Lower leg skin (tissue), 4 donors: ENCODE measurements at regions not wholly inside any gene's neighbourhood (a gene's known extent, or its start where the extent isn't known, plus 50 kb on each side); places are given as distances from the start of the nearest gene placed in this dataset.
A peak's percentile ranks its signal among the peaks of the same experiment; 100 is the strongest.

ENCODE experiments used
- DNase-seq, 2 donors: peaks; one replicate each; pipeline ENCODE4 v3.0.0-alpha.2; 2019; ENCODE audit warnings: low spot score in 2 of 2
- H3K4me3 ChIP-seq: fragments of 200-600 bp; sonication (generic); 2 replicates; pipeline ENCODE4 v1.5.1; 2017; ENCODE audit warnings: mild to moderate bottlenecking, low read depth; ENCODE audit not compliant: poor library complexity, severe bottlenecking
- CTCF ChIP-seq, 3 donors: fragments of 450-650 bp; IDR thresholded peaks; one replicate each; pipeline ENCODE4 v1.5.1; 2016; ENCODE audit warnings: antibody characterized with exemption in 3 of 3, mild to moderate bottlenecking in 3 of 3, moderate library complexity in 2 of 3
- POLR2A ChIP-seq, 2 donors: fragments of 450-650 bp; IDR thresholded peaks; one replicate each; pipeline ENCODE4 v1.6.1; 2016 to 2017; ENCODE audit warnings: antibody characterized with exemption in 2 of 2, mild to moderate bottlenecking in 1 of 2, moderate library complexity in 1 of 2
- WGBS, 2 donors: methylation state at CpG; one replicate each; pipeline ENCODE4 v1.1.5; 2018; 5-methylcytosine and 5-hydroxymethylcytosine counted together
- intact Hi-C: fragments of 100-400 bp; cut with DNase I; formaldehyde crosslinking; loops from one replicate; pipeline ENCODE4 v1.15.0; 2023; ENCODE audit warnings: low total_unique reads

DNA sequence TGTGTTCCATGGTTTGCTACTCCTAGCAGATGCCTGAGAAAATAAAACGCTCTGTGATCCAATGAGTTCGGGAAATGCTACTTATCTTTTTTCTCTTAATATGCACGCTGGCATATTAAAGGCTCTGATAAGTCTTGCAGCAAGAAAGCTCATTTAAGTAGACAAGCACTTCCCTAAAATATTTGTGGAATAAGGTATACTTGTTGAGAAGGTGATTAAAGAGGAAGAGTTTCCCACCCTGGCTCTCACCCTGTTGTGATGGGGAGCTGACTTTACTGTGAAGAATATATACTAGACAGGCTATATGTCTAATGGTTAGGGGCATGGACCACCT, 279.4 kb downstream of the RPS24 start:
- TF ChIP-seq POLR2A (IDR thresholded peaks at IDR 0.05) (no peak), CTCF (IDR thresholded peaks at IDR 0.05) (no peak)
- intact Hi-C loops, result no loop called here
- WGBS, 2 donors, result 91% methylated on average over 3 of the region's 3 CpGs
- no peak for DNase-seq
- no peak overlapping the region for H3K4me3 ChIP-seq

DNA sequence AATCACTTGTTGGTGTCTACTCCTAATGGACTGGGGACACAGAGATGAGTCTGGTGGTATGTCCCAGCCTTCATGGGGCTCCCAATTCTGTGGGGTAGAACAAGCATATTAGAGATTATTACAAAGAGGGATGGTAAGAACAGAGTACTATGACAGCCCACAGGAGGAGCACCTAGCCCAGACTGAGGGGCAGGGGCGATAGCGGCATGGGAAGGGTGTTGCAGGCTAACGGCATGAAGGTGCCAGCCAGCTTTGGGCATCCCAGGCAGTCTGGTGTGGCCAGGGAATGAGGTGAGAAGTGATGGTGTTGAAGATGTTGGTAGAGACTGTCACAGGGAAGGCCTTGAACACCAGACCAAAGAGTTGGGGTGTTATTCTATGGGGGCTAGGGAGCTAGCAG, 280.0 kb downstream of the RPS24 start:
- TF ChIP-seq CTCF (IDR thresholded peaks at IDR 0.05) (no peak), POLR2A (IDR thresholded peaks at IDR 0.05) (no peak)
- H3K4me3 ChIP-seq, result no peak overlapping the region
- WGBS, 2 donors, result 94 to 96% methylated on average over 3 of the region's 3 CpGs
- intact Hi-C loops, result no loop called here
- DNase-seq, result peak in 1 of 2 donors; percentile 32

DNA sequence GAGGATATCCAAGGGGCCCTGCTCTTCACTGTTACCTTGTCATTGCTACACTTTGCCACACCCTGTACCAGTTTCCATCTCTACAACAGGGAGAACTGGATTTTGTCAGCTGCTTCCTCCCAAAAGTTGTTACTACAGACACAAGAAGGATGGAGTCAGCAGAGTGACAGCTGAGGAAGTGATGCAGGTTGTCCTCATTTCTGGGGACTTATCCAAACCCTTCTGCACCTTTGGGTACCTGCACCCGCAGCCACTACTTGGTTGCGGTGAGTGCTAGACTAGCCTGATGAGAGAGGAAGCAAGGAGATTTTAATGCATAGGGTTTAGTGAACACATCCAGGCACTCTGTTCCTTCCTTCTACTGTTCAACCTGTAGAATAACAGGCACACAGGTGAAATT, 281.0 kb downstream of the RPS24 start:
- no peak for TF ChIP-seq POLR2A (IDR thresholded peaks at IDR 0.05)
- no peak for TF ChIP-seq CTCF (IDR thresholded peaks at IDR 0.05)
- DNase-seq, result peak; percentile 10 to 50
- no peak overlapping the region for H3K4me3 ChIP-seq
- 89 to 95% methylated on average over 2 of the region's 2 CpGs for WGBS, 2 donors
- intact Hi-C loops, result no loop called here

GRCh38 chr10:78316451-78316931, 282.8 kb downstream of the RPS24 start:
- 31 to 48% methylated on average over 1 of the region's 1 CpG for WGBS, 2 donors
- peak in 1 of 2 donors; percentile 72 for DNase-seq
- intact Hi-C loops, result no loop called here
- H3K4me3 ChIP-seq, result no peak overlapping the region
- TF ChIP-seq CTCF (IDR thresholded peaks at IDR 0.05) (no peak), POLR2A (IDR thresholded peaks at IDR 0.05) (no peak)

DNA sequence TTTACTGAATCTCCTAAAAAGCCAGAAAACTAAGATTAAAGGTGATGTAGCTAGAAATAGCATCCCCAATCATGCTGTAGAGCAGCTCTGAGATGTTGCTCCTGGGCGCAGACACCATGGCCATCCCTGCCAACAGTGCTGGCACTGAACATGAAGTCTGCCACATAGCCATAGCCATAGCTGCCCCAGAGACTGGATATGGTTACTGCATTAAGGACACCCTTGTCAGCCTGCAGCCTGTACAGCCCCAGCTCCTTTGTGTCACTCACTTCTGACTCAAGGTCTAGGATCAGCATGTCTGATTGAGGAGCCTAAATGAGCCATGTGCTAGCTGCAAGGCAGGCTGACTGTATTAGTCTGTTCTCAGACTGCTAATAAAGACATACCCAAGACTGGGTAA, 284.6 kb downstream of the RPS24 start:
- intact Hi-C loops, result no loop called here
- 91 to 92% methylated on average over 1 of the region's 1 CpG for WGBS, 2 donors
- TF ChIP-seq CTCF (IDR thresholded peaks at IDR 0.05) (no peak), POLR2A (IDR thresholded peaks at IDR 0.05) (no peak)
- H3K4me3 ChIP-seq, result no peak overlapping the region
- peak in 1 of 2 donors; percentile 64 for DNase-seq

DNA sequence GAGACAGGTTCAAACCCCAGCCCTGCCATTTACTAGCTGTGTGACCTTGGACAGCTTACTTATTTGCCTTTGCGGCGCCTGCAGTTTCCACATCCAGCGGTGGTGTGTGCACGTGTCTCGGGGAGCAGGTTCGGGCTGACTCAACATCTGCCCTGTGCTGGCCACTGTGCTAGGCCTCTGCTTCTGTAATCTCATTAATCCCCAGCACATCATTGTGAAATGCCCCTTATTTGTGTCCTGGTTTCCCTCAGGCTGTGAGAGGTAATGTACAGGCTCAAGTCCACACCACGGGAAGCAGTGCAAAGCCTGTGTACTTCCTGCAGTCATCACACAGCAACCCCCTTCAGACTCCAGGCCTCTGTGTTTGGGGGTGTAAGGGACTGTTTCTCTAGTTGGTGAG, 285.7 kb downstream of the RPS24 start:
- TF ChIP-seq CTCF (IDR thresholded peaks at IDR 0.05) (no peak), POLR2A (IDR thresholded peaks at IDR 0.05) (no peak)
- no peak for DNase-seq
- no peak overlapping the region for H3K4me3 ChIP-seq
- WGBS, 2 donors, result 92 to 96% methylated on average over 7 of the region's 7 CpGs
- intact Hi-C loops, result no loop called here
